ENCODE measurements at regions not wholly inside any gene's neighbourhood (a gene's known extent, or its start where the extent isn't known, plus 50 kb on each side); places are given as distances from the start of the nearest gene placed in this dataset.
A peak's percentile ranks its signal among the peaks of the same experiment; 100 is the strongest.
"Not testable (repeated sequence)": the region's sequence is repeated elsewhere in the genome, so short reads cannot be mapped to it uniquely, and the experiment has no call there.

- no peak for DNase-seq (ENCODE audit: low read depth)
These were observed 987.9 kb downstream of the PLA2G4A start for GRCh38 chr1:187816646-187817045.

- DNase-seq (ENCODE audit: low read depth) = no peak
These were observed 989.0 kb downstream of the PLA2G4A start for GRCh38 chr1:187817782-187818181.

GRCh38 chr1:187819086-187819485, 990.3 kb downstream of the PLA2G4A start:
- peak; percentile 3 for DNase-seq (ENCODE audit: low read depth)

- DNase-seq (ENCODE audit: low read depth) = no peak
These were observed 1007.8 kb downstream of the PLA2G4A start for GRCh38 chr1:187836557-187836956.

GRCh38 chr1:187837787-187838186, 1009.0 kb downstream of the PLA2G4A start:
- DNase-seq (ENCODE audit: low read depth) = no peak

GRCh38 chr1:187838335-187839293, 1009.9 kb downstream of the PLA2G4A start:
- no peak for DNase-seq (ENCODE audit: low read depth)

GRCh38 chr1:187839873-187840272, 1011.1 kb downstream of the PLA2G4A start:
- peak; percentile 69 for DNase-seq (ENCODE audit: low read depth)

GRCh38 chr1:187840557-187840956, 1011.8 kb downstream of the PLA2G4A start:
- DNase-seq (ENCODE audit: low read depth) = no peak

GRCh38 chr1:187842406-187843165, 1013.8 kb downstream of the PLA2G4A start:
- DNase-seq (ENCODE audit: low read depth) = peak; percentile 15

GRCh38 chr1:187844313-187844712, 1015.6 kb downstream of the PLA2G4A start:
- peak; percentile 29 for DNase-seq (ENCODE audit: low read depth)

- DNase-seq (ENCODE audit: low read depth) = no peak
These were observed 1018.8 kb downstream of the PLA2G4A start for GRCh38 chr1:187847531-187847930.

GRCh38 chr1:187848321-187848720, 1019.6 kb downstream of the PLA2G4A start:
- DNase-seq (ENCODE audit: low read depth) = no peak

- DNase-seq (ENCODE audit: low read depth) = not testable (repeated sequence)
These were observed 1021.4 kb downstream of the PLA2G4A start for GRCh38 chr1:187850146-187850545.

GRCh38 chr1:187853505-187853904, 1024.8 kb downstream of the PLA2G4A start:
- DNase-seq (ENCODE audit: low read depth) = no peak

GRCh38 chr1:187854457-187854856, 1025.7 kb downstream of the PLA2G4A start:
- DNase-seq (ENCODE audit: low read depth) = no peak

GRCh38 chr1:187862506-187862905, 1033.8 kb downstream of the PLA2G4A start:
- no peak for DNase-seq (ENCODE audit: low read depth)

- DNase-seq (ENCODE audit: low read depth) = no peak
These were observed 1041.8 kb downstream of the PLA2G4A start for GRCh38 chr1:187870552-187870951.

- DNase-seq (ENCODE audit: low read depth) = no peak
These were observed 1042.6 kb downstream of the PLA2G4A start for GRCh38 chr1:187871177-187871845.

GRCh38 chr1:187872550-187872949, 1043.8 kb downstream of the PLA2G4A start:
- DNase-seq (ENCODE audit: low read depth) = no peak

GRCh38 chr1:187873126-187873525, 1044.4 kb downstream of the PLA2G4A start:
- no peak for DNase-seq (ENCODE audit: low read depth)

GRCh38 chr1:187876775-187877174, 1048.0 kb downstream of the PLA2G4A start:
- DNase-seq (ENCODE audit: low read depth) = no peak

- DNase-seq (ENCODE audit: low read depth) = no peak
These were observed 1048.5 kb downstream of the PLA2G4A start for GRCh38 chr1:187877220-187877619.

Data from HT1080 (cell line).